Keratinocyte (primary cell): ENCODE measurements at regions not wholly inside any gene's neighbourhood (a gene's known extent, or its start where the extent isn't known, plus 50 kb on each side); places are given as distances from the start of the nearest gene placed in this dataset.

Experiments
- DNase-seq: peaks from one replicate; pipeline ENCODE4 v3.0.0-alpha.2; 2011; ENCODE audit warnings: low read depth, missing footprints, low spot score
- FAIRE-seq: peaks from 2 replicates; lab custom pipeline; 2011; peaks lifted over from hg19 to GRCh38; lab: Jason Lieb, UNC
- H2AFZ ChIP-seq: 2 replicates; pipeline ENCODE4 v1.6.0; 2012; ENCODE audit warnings: low read length, control low read depth, inconsistent platforms; ENCODE audit not compliant: control insufficient read depth
- H3K27ac ChIP-seq: 2 replicates; pipeline ENCODE4 v1.5.1; 2011; ENCODE audit warnings: low read length; ENCODE audit not compliant: control insufficient read depth, insufficient read depth
- H3K27me3 ChIP-seq: 3 replicates; pipeline ENCODE4 v1.6.0; 2011; ENCODE audit warnings: low read length; ENCODE audit not compliant: control insufficient read depth, insufficient read depth; ENCODE audit errors: extremely low read depth
- H3K36me3 ChIP-seq, 2 experiments: 2 replicates in 1 of 2; 3 replicates in 1 of 2; pipeline ENCODE4 v1.5.1; 2011; ENCODE audit warnings: low read length in 2 of 2, mild to moderate bottlenecking in 1 of 2; ENCODE audit not compliant: control insufficient read depth in 2 of 2, insufficient read depth in 2 of 2; ENCODE audit errors: extremely low read depth in 1 of 2
- H3K4me1 ChIP-seq: 3 replicates; pipeline ENCODE4 v1.5.1; 2011; ENCODE audit warnings: low read length; ENCODE audit not compliant: control insufficient read depth, insufficient read depth; ENCODE audit errors: extremely low read depth
- H3K4me2 ChIP-seq: 3 replicates; pipeline ENCODE4 v1.6.0; 2011; ENCODE audit warnings: low read depth, low read length; ENCODE audit not compliant: control insufficient read depth, insufficient read depth; ENCODE audit errors: extremely low read depth
- H3K4me3 ChIP-seq, 3 experiments: fragments of 200-600 bp in 1 of 3; sonication (generic) in 1 of 3; 2 replicates in 2 of 3; 3 replicates in 1 of 3; pipeline ENCODE4 v1.5.1; 2011 to 2016; ENCODE audit warnings: low read length in 3 of 3, mild to moderate bottlenecking in 3 of 3, control low read depth in 2 of 3, inconsistent platforms in 1 of 3, low read depth in 1 of 3, mixed read lengths in 1 of 3, mixed run types in 1 of 3, moderate library complexity in 1 of 3; ENCODE audit not compliant: control insufficient read depth in 2 of 3, insufficient read depth in 2 of 3; ENCODE audit errors: extremely low read depth in 1 of 3
- H3K79me2 ChIP-seq: 2 replicates; pipeline ENCODE4 v1.6.0; 2012; ENCODE audit warnings: low read length; ENCODE audit not compliant: control insufficient read depth, insufficient read depth
- H3K9ac ChIP-seq: 3 replicates; pipeline ENCODE4 v1.6.0; 2011; ENCODE audit warnings: low read length; ENCODE audit not compliant: control insufficient read depth, insufficient read depth; ENCODE audit errors: extremely low read depth
- H3K9me1 ChIP-seq: 3 replicates; pipeline ENCODE4 v1.6.0; 2011; ENCODE audit warnings: low read length; ENCODE audit not compliant: control insufficient read depth, insufficient read depth; ENCODE audit errors: extremely low read depth
- H3K9me3 ChIP-seq: 2 replicates; pipeline ENCODE4 v1.5.1; 2012; ENCODE audit warnings: low read depth, low read length; ENCODE audit not compliant: control insufficient read depth
- H4K20me1 ChIP-seq: 3 replicates; pipeline ENCODE4 v1.6.0; 2011; ENCODE audit warnings: low read length; ENCODE audit not compliant: control insufficient read depth, insufficient read depth; ENCODE audit errors: extremely low read depth
- EZH2 ChIP-seq: IDR thresholded peaks from one replicate; pipeline ENCODE4 v1.6.1; 2012; ENCODE audit warnings: inconsistent platforms, mild to moderate bottlenecking, low read length, moderate library complexity
- dilution Hi-C: fragments of 300-500 bp; cut with MboI; formaldehyde crosslinking; loops from one replicate; pipeline ENCODE4 v1.7.0; 2020; ENCODE audit warnings: low sequenced_read_pairs; ENCODE audit not compliant: extremely low pct_ligation_motif_present
- TF ChIP-seq, protein P1 (sequence below), 3 experiments: IDR thresholded peaks in 1 of 3; conservative IDR thresholded peaks in 1 of 3; optimal IDR thresholded peaks in 1 of 3; 2 replicates in 2 of 3; 3 replicates in 1 of 3; pipeline versions ENCODE3 to v1.5.1; 2011; ENCODE audit warnings: low read length in 3 of 3, mild to moderate bottlenecking in 3 of 3, moderate library complexity in 2 of 3, control low read depth in 1 of 3, inconsistent platforms in 1 of 3; ENCODE audit not compliant: insufficient read depth in 2 of 3; ENCODE audit errors: extremely low read depth in 1 of 3

DNA sequence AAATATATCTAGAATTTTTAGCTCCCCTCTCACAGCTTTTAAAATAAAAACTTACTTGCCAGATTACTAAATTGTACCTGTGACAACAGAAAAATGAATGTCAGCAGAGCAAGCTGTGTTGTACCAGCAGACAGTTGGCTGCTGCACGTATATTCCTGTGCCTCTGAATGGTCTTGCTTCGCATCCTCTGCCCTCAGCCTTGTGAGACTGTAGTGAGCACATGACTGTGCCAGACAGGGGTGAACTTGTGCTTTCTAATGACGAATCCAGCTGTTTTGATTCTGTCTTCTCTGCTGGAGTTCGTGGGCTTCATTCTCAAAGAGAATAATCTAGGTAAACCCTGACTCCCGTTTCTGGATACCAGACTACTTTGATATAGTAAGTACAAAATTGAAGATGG, 58.3 kb upstream of the FRMD6 start:
- H3K9me1 ChIP-seq, result no peaks in the 10 kb centered on the region
- no peak for DNase-seq
- no peak for TF ChIP-seq EZH2
- TF ChIP-seq, protein P1, sequence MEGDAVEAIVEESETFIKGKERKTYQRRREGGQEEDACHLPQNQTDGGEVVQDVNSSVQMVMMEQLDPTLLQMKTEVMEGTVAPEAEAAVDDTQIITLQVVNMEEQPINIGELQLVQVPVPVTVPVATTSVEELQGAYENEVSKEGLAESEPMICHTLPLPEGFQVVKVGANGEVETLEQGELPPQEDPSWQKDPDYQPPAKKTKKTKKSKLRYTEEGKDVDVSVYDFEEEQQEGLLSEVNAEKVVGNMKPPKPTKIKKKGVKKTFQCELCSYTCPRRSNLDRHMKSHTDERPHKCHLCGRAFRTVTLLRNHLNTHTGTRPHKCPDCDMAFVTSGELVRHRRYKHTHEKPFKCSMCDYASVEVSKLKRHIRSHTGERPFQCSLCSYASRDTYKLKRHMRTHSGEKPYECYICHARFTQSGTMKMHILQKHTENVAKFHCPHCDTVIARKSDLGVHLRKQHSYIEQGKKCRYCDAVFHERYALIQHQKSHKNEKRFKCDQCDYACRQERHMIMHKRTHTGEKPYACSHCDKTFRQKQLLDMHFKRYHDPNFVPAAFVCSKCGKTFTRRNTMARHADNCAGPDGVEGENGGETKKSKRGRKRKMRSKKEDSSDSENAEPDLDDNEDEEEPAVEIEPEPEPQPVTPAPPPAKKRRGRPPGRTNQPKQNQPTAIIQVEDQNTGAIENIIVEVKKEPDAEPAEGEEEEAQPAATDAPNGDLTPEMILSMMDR (optimal IDR thresholded peaks at IDR 0.05 in 1 of 3, IDR thresholded peaks at IDR 0.05 in 1 of 3, conservative IDR thresholded peaks at IDR 0.05 in 1 of 3; ENCODE audit: extremely low read depth in 1 of 3, insufficient read depth in 2 of 3, low read length in 3 of 3), result no peak
- peaks cover 47% of the 10 kb centered on the region for H3K79me2 ChIP-seq
- H3K27ac ChIP-seq, result no peak overlapping the region
- H3K36me3 ChIP-seq, result peaks cover 8 to 19% of the 10 kb centered on the region in 2 experiments
- H3K9ac ChIP-seq, result no peak overlapping the region
- no peak for FAIRE-seq
- no peaks in the 10 kb centered on the region for H3K4me1 ChIP-seq
- H3K27me3 ChIP-seq, result no peaks in the 10 kb centered on the region
- no peak overlapping the region for H2AFZ ChIP-seq
- dilution Hi-C loops, result no loop called here
- no peak overlapping the region for H3K4me3 ChIP-seq
- H4K20me1 ChIP-seq, result no peaks in the 10 kb centered on the region
- H3K9me3 ChIP-seq, result no peaks in the 10 kb centered on the region
- no peak overlapping the region for H3K4me2 ChIP-seq

DNA sequence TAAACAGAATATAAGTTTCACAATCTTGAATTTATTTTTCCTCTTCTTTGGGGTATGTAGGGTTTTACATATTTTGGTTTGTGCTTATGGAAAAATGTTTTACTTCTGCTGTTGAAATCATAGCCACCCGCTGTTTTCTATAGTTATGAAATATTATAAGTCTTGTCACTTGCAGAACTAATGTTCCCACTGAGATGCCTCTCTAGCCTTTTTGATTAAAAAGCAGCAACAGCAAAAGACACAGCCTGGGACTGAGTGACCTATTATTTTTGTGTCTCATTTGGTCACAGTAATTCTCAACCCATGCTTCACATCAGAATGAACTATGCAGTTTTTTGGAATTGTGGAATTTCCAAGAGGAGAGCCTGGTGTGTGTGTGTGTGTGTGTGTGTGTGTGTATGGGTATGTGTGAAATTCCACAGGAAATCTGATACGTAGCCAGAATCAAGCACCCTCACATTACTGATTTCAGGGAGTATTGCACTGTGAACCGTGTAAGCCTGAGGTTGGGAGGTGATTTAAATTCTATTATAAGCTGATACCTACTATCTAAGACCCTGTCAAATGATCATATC, 55.7 kb upstream of the FRMD6 start:
- dilution Hi-C loops, result no loop called here
- Histone ChIP-seq H3K27ac (no peak overlapping the region), H3K4me2 (no peak overlapping the region), H3K36me3 (peaks cover 9 to 15% of the 10 kb centered on the region in 2 experiments), H3K9me3 (no peaks in the 10 kb centered on the region), H3K9ac (no peak overlapping the region), H4K20me1 (no peaks in the 10 kb centered on the region), H3K9me1 (no peaks in the 10 kb centered on the region), H3K4me3 (no peak overlapping the region), H3K4me1 (no peaks in the 10 kb centered on the region), H3K79me2 (peaks cover 52% of the 10 kb centered on the region), H2AFZ (no peak overlapping the region), H3K27me3 (no peaks in the 10 kb centered on the region)
- TF ChIP-seq EZH2, result no peak
- TF ChIP-seq, protein P1 (optimal IDR thresholded peaks at IDR 0.05 in 1 of 3, IDR thresholded peaks at IDR 0.05 in 1 of 3, conservative IDR thresholded peaks at IDR 0.05 in 1 of 3; ENCODE audit: extremely low read depth in 1 of 3, insufficient read depth in 2 of 3, low read length in 3 of 3), result no peak
- no peak for DNase-seq
- FAIRE-seq, result no peak
